Testis (tissue), 2 donors: ENCODE measurements at regions not wholly inside any gene's neighbourhood (a gene's known extent, or its start where the extent isn't known, plus 50 kb on each side); places are given as distances from the start of the nearest gene placed in this dataset.

Experiments used
- DNase-seq: peaks from one replicate; pipeline ENCODE4 v3.0.0-alpha.2; 2019
- H3K27ac ChIP-seq, 2 donors: fragments of 200-600 bp; sonication (generic); one replicate each; pipeline ENCODE4 v1.5.1; 2019
- H3K27me3 ChIP-seq: fragments of 200-600 bp; sonication (generic); one replicate; pipeline ENCODE4 v1.5.1; 2019
- H3K36me3 ChIP-seq: fragments of 200-600 bp; sonication (generic); one replicate; pipeline ENCODE4 v1.5.1; 2017; ENCODE audit warnings: low read depth; ENCODE audit errors: missing control alignments
- H3K4me1 ChIP-seq: fragments of 200-600 bp; sonication (generic); one replicate; pipeline ENCODE4 v1.5.1; 2019
- H3K4me3 ChIP-seq, 2 donors: fragments of 200-600 bp; sonication (generic); one replicate each; pipeline ENCODE4 v1.5.1; 2017 to 2019
- H3K9me3 ChIP-seq: fragments of 200-600 bp; sonication (generic); one replicate; pipeline ENCODE4 v1.5.1; 2017
- POLR2A ChIP-seq: fragments of 450-650 bp; IDR thresholded peaks from one replicate; pipeline ENCODE4 v1.6.1; 2017; ENCODE audit warnings: antibody characterized with exemption, mild to moderate bottlenecking, moderate library complexity
- WGBS, 2 donors: methylation state at CpG; one replicate each; pipeline ENCODE4 v1.1.5; 2018; 5-methylcytosine and 5-hydroxymethylcytosine counted together
- intact Hi-C: fragments of 100-400 bp; cut with DNase I; formaldehyde crosslinking; loops from one replicate; pipeline ENCODE4 v1.15.1; 2023; ENCODE audit warnings: low total_unique reads
- TF ChIP-seq, protein P1 (sequence below), 3 experiments: fragments of 450-650 bp in 2 of 3; fragments of 200-600 bp in 1 of 3; sonication (generic) in 1 of 3; IDR thresholded peaks; one replicate each; pipeline ENCODE4 v1.5.1; 2016 to 2019; ENCODE audit warnings: antibody characterized with exemption in 3 of 3, mild to moderate bottlenecking in 2 of 3, moderate library complexity in 1 of 3

DNA sequence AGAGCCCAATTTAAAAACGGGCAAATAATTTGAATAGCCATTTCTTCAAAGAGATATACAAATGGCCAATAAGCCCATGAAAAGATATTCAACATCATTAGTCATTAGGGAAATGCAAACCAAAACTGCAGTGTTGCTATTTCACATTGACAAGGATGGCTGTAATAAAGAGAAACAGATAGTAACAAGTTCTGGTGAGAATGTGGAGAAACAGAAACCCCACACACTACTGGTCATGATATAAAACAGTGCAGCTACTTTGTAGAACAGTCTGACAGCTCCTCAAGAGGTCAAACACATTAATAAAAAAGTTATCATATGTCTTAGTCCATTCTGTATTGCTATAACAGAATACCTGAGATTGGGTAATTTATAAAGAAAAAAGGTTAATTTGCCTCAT is 237.0 kb upstream of the GRAMD2B start:
- no peak for TF ChIP-seq POLR2A
- TF ChIP-seq, protein P1, sequence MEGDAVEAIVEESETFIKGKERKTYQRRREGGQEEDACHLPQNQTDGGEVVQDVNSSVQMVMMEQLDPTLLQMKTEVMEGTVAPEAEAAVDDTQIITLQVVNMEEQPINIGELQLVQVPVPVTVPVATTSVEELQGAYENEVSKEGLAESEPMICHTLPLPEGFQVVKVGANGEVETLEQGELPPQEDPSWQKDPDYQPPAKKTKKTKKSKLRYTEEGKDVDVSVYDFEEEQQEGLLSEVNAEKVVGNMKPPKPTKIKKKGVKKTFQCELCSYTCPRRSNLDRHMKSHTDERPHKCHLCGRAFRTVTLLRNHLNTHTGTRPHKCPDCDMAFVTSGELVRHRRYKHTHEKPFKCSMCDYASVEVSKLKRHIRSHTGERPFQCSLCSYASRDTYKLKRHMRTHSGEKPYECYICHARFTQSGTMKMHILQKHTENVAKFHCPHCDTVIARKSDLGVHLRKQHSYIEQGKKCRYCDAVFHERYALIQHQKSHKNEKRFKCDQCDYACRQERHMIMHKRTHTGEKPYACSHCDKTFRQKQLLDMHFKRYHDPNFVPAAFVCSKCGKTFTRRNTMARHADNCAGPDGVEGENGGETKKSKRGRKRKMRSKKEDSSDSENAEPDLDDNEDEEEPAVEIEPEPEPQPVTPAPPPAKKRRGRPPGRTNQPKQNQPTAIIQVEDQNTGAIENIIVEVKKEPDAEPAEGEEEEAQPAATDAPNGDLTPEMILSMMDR (IDR thresholded peaks at IDR 0.05) = no peak
- WGBS, 2 donors = 81 to 88% methylated on average over 1 of the region's 1 CpG
- intact Hi-C loops = no loop called here
- Histone ChIP-seq H3K27ac (no peak overlapping the region), H3K4me3 (no peak overlapping the region), H3K9me3 (no peaks in the 10 kb centered on the region), H3K36me3 (no peaks in the 10 kb centered on the region), H3K4me1 (no peaks in the 10 kb centered on the region), H3K27me3 (no peaks in the 10 kb centered on the region)
- no peak for DNase-seq

DNA sequence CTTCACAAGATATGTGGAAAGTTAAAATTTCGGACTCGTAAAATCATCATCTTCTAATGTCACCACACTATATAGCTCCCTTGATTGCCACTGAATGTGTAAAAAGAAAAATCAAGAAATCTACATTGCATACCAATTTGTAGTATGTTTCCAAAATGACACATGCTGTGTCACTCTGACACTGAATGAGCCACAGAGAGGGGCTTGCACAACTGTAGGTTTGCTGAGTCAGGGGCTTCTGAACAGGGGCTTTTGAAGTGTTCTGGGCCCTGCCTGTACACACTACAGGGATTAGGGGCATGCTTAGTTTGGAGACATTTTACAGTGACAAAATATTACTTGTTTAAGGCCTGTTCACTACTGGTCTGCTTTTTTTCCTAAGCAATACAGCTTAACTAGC is 234.4 kb upstream of the GRAMD2B start:
- TF ChIP-seq, protein P1 (IDR thresholded peaks at IDR 0.05) = no peak
- no peak for TF ChIP-seq POLR2A
- no peak for DNase-seq
- Histone ChIP-seq H3K27me3 (no peaks in the 10 kb centered on the region), H3K4me1 (no peaks in the 10 kb centered on the region), H3K4me3 (no peak overlapping the region), H3K27ac (no peak overlapping the region), H3K9me3 (no peaks in the 10 kb centered on the region), H3K36me3 (no peaks in the 10 kb centered on the region)
- 95 to 96% methylated on average over 2 of the region's 2 CpGs for WGBS, 2 donors
- intact Hi-C loops = no loop called here

DNA sequence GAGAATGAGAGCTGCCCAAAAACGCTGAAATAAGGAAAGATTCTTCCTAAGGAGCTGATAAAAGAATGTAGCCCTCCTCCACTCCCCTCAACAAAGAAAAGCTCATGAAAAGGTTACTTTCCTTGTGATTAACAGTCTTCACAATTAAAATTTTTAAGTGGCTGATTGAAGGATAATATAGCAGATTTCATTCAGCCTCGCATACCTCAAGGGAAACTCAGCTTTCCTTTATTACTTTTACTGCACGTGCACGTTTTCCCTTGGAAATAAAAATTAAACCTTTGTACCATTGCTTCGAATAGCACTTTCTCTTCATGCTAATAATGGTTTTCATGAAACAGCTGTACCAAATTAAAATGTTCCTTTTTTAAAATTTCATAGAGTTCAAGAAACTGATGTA is 234.0 kb upstream of the GRAMD2B start:
- H3K27me3 ChIP-seq = no peaks in the 10 kb centered on the region
- no peak for TF ChIP-seq POLR2A
- TF ChIP-seq, protein P1 (IDR thresholded peaks at IDR 0.05) = no peak
- no peak overlapping the region for H3K27ac ChIP-seq
- WGBS, 2 donors = 38 to 39% methylated on average over 5 of the region's 5 CpGs
- H3K4me3 ChIP-seq = no peak overlapping the region
- H3K9me3 ChIP-seq = no peaks in the 10 kb centered on the region
- intact Hi-C loops = no loop called here
- no peaks in the 10 kb centered on the region for H3K4me1 ChIP-seq
- no peaks in the 10 kb centered on the region for H3K36me3 ChIP-seq
- DNase-seq = no peak

DNA sequence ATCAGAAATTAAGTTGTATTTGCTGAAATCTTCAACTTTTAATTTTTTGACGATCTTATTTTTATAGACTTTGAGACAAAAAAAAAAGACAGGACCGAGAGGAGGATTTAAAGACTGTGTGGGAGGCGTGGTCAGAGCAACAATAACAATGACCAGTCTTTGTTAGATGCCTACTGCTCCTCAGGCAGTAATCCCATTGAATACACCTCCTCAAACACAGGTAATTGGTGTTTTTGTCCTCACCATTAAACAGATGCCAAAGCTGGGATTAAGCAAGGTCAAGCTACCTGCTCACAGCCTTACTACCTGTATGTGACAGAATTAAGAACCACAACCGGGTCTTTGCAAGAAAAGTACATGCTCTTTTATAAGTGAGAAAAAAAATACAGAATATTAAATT is 233.3 kb upstream of the GRAMD2B start:
- WGBS, 2 donors = 68 to 69% methylated on average over 4 of the region's 4 CpGs

DNA sequence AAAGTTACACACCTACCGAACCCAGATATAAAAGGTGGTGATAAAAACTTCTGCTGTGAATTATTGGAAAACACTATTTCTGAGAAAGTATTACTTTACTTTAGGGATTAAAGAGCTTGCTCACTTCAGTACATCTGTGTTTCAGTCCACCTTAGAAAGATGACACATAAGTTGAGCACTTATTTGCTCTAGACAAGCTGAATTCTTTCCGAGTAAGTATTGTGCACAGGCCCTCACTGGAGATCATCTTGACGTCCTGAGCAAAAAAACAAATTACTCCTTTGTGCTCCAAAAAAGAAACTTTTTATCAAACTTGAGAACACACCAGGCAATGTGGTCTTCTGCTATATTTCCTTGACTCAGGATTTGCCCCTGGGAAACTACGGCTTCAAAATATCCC is 231.0 kb upstream of the GRAMD2B start:
- WGBS, 2 donors = 63 to 69% methylated on average over 4 of the region's 4 CpGs
- intact Hi-C loops = no loop called here

More for the DNA sequence above, 233.3 kb upstream of the GRAMD2B start:
- intact Hi-C loops = no loop called here
- H3K9me3 ChIP-seq = no peaks in the 10 kb centered on the region
- DNase-seq = no peak
- no peaks in the 10 kb centered on the region for H3K4me1 ChIP-seq
- H3K27ac ChIP-seq = no peak overlapping the region
- H3K36me3 ChIP-seq = no peaks in the 10 kb centered on the region
- TF ChIP-seq, protein P1 (IDR thresholded peaks at IDR 0.05) = no peak
- no peak for TF ChIP-seq POLR2A
- no peak overlapping the region for H3K4me3 ChIP-seq
- no peaks in the 10 kb centered on the region for H3K27me3 ChIP-seq

More for the DNA sequence above, 231.0 kb upstream of the GRAMD2B start:
- Histone ChIP-seq H3K27ac (no peak overlapping the region), H3K9me3 (no peaks in the 10 kb centered on the region), H3K27me3 (no peaks in the 10 kb centered on the region), H3K4me1 (no peaks in the 10 kb centered on the region), H3K36me3 (no peaks in the 10 kb centered on the region), H3K4me3 (no peak overlapping the region)
- TF ChIP-seq POLR2A = no peak
- TF ChIP-seq, protein P1 (IDR thresholded peaks at IDR 0.05) = no peak
- peak; percentile 20 for DNase-seq
